ENCODE measurements at regions not wholly inside any gene's neighbourhood (a gene's known extent, or its start where the extent isn't known, plus 50 kb on each side); places are given as distances from the start of the nearest gene placed in this dataset.

DNA sequence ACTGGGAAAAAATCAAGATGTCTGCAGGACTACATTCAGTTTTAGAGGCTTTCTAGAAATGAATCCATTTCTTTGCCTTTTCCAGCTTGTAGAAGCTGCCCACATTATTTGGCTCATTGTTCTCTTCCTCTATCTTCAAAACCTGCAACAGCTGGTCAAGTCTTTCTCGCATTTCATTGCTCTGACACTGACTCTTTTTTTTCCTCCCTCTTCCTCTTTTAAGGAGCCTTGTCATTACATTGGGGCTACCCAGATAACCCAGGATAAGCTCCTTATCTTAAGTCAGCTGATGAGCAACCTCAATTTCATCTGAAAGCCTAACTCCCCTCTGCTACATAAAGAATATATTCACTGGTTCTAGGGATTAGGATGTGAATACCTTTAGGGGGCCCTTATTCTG is 53.2 kb upstream of the CEP162 start:
- H3K4me1 Mint-ChIP-seq = no peaks in the 10 kb centered on the region
- ChIA-PET CTCF (no interaction called here), POLR2A (no interaction called here)
- no peak for TF ChIP-seq CTCF (IDR thresholded peaks at IDR 0.05)
- DNase-seq (no peak), ATAC-seq (ENCODE audit: low read depth) (no peak)
- no peak overlapping the region for H3K4me3 Mint-ChIP-seq
- no peaks in the 10 kb centered on the region for H3K9me3 Mint-ChIP-seq
- no peak overlapping the region for H3K27ac Mint-ChIP-seq
- no peaks in the 10 kb centered on the region for H3K27me3 Mint-ChIP-seq
- intact Hi-C loops (cut with micrococcal nuclease) = no loop called here
- no peaks in the 10 kb centered on the region for H3K36me3 Mint-ChIP-seq (ENCODE audit: low read depth)

GRCh38 chr6:84280030-84280429 is 52.6 kb upstream of the CEP162 start:
- no peak for ATAC-seq (ENCODE audit: low read depth)
- no peak for TF ChIP-seq CTCF (IDR thresholded peaks at IDR 0.05)
- POLR2A ChIA-PET = no interaction called here
- Mint-ChIP-seq H3K27me3 (no peaks in the 10 kb centered on the region), H3K27ac (no peak overlapping the region), H3K4me1 (no peaks in the 10 kb centered on the region), H3K4me3 (no peak overlapping the region), H3K9me3 (no peaks in the 10 kb centered on the region), H3K36me3 (ENCODE audit: low read depth) (no peaks in the 10 kb centered on the region)
- CTCF ChIA-PET = no interaction called here
- intact Hi-C loops (cut with micrococcal nuclease) = no loop called here
- no peak for DNase-seq

DNA sequence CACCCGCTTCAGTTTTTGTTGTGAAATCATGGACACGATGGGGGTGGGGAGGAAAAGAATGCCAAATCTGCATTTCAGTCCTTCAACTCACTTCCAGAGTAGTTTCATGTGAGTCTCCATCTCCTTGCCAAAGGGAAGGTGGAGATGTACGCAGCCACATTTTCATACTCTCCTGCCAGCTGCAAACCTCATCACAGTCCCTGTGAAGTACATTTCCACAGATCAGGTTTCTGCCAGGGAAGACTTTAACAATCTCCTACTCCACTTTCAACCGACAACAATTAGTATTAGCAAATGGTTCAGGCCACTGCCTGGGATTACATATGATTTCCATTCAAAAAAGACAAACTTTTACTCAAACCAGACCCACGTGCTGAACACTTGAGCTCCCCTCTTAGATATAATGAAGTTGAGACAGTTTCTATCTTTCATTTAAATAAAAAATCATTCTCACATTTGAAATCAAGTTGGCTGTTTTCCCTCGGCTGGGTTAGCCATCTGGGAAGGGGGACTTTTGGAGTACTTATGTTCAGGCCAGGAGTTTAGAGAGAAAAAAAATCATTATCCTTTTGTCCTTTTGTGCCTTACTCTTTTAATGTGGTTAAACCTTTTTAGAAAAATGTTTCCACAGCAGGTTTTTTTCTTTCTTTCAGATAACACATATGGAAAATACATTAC is 51.0 kb upstream of the CEP162 start:
- Mint-ChIP-seq H3K9me3 (no peaks in the 10 kb centered on the region), H3K27me3 (no peaks in the 10 kb centered on the region), H3K4me3 (no peak overlapping the region), H3K27ac (no peak overlapping the region), H3K36me3 (ENCODE audit: low read depth) (no peaks in the 10 kb centered on the region), H3K4me1 (no peaks in the 10 kb centered on the region)
- TF ChIP-seq CTCF (IDR thresholded peaks at IDR 0.05) = no peak
- ATAC-seq (ENCODE audit: low read depth) = no peak
- ChIA-PET POLR2A (no interaction called here), CTCF (no interaction called here)
- intact Hi-C loops (cut with micrococcal nuclease) = no loop called here
- no peak for DNase-seq
